ENCODE measurements at regions not wholly inside any gene's neighbourhood (a gene's known extent, or its start where the extent isn't known, plus 50 kb on each side); places are given as distances from the start of the nearest gene placed in this dataset.

DNA sequence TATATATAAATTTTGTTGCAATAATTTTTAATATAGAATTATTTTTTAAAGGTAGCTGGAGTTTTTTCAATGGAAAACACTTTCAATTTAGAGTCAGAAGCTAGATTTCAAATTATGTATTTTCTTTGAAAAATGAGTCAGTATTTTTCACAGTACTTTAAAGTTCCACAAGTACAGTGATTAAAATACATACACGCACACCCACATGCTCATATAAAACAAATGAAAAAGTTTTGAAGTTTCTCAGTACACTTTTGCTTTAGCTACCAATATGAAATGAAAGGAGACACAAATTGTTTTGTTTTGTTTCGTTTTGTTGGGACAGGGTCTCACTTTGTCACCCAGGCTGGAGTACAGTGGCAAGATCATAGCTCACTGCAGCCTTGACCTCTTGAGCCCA is 98.6 kb downstream of the CYB561 start:
- Histone ChIP-seq H3K4me1 (no peaks in the 10 kb centered on the region), H3K36me3 (peaks cover 0 to 4% of the 10 kb centered on the region in 2 donors), H3K27ac (no peak overlapping the region), H3K9me3 (no peaks in the 10 kb centered on the region), H3K4me3 (no peak overlapping the region), H3K27me3 (no peaks in the 10 kb centered on the region)
- intact Hi-C loops (cut with DNase I), result no loop called here
- ATAC-seq (no peak), DNase-seq (no peak)
- TF ChIP-seq CTCF (IDR thresholded peaks at IDR 0.05), result no peak

GRCh38 chr17:63349478-63350000 is 96.6 kb downstream of the CYB561 start:
- H3K27ac ChIP-seq, result peak overlapping the region in 1 of 2 donors; percentile 24
- H3K27me3 ChIP-seq, result no peaks in the 10 kb centered on the region
- DNase-seq (no peak), ATAC-seq (peak; percentile 62)
- no peak for TF ChIP-seq CTCF (IDR thresholded peaks at IDR 0.05)
- intact Hi-C loops (cut with DNase I), result no loop called here
- no peaks in the 10 kb centered on the region for H3K9me3 ChIP-seq
- no peaks in the 10 kb centered on the region for H3K4me1 ChIP-seq
- no peak overlapping the region for H3K4me3 ChIP-seq
- H3K36me3 ChIP-seq, result no peaks in the 10 kb centered on the region

GRCh38 chr17:63350364-63350763 is 95.7 kb downstream of the CYB561 start:
- H3K27ac ChIP-seq, result peak overlapping the region in 1 of 2 donors; percentile 24
- H3K36me3 ChIP-seq, result no peaks in the 10 kb centered on the region
- TF ChIP-seq CTCF (IDR thresholded peaks at IDR 0.05), result no peak
- H3K4me3 ChIP-seq, result no peak overlapping the region
- ATAC-seq, result no peak
- H3K9me3 ChIP-seq, result no peaks in the 10 kb centered on the region
- no peaks in the 10 kb centered on the region for H3K27me3 ChIP-seq
- DNase-seq, result no peak
- H3K4me1 ChIP-seq, result no peaks in the 10 kb centered on the region
- intact Hi-C loops (cut with DNase I), result no loop called here

DNA sequence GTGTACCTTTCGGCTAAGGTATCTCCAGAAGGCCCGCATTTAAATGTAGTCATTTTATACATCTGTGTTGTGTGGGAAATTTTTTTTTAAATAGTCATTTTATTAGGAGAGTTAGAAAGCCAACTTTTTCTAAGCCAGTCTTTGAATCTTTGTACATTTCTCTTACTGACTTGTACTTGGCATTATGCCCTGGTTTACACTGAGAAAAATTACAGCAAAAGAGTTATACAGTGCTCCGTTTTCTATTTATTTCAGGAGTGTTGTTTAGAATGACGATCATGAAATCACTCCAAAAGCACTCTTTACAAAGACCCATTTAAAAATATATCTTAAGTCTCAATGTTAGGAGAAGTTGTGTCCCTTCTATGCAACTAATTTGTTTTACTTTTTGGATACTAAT is 91.8 kb downstream of the CYB561 start:
- ATAC-seq (no peak), DNase-seq (peak in 1 of 4 donors; percentile 47)
- H3K4me1 ChIP-seq, result no peaks in the 10 kb centered on the region
- no peak for TF ChIP-seq CTCF (IDR thresholded peaks at IDR 0.05)
- H3K27me3 ChIP-seq, result no peaks in the 10 kb centered on the region
- H3K27ac ChIP-seq, result no peak overlapping the region
- intact Hi-C loops (cut with DNase I), result no loop called here
- peaks cover 0 to 8% of the 10 kb centered on the region in 2 donors for H3K36me3 ChIP-seq
- H3K4me3 ChIP-seq, result no peak overlapping the region
- no peaks in the 10 kb centered on the region for H3K9me3 ChIP-seq

GRCh38 chr17:63356337-63356757 is 89.8 kb downstream of the CYB561 start:
- H3K4me1 ChIP-seq, result no peaks in the 10 kb centered on the region
- H3K27me3 ChIP-seq, result no peaks in the 10 kb centered on the region
- intact Hi-C loops (cut with DNase I), result no loop called here
- no peak for DNase-seq
- peaks cover 0 to 12% of the 10 kb centered on the region in 2 donors for H3K36me3 ChIP-seq
- peak; percentile 49 for ATAC-seq
- H3K27ac ChIP-seq, result peak overlapping the region in 1 of 2 donors; percentile 4
- no peak for TF ChIP-seq CTCF (IDR thresholded peaks at IDR 0.05)
- no peak overlapping the region for H3K4me3 ChIP-seq
- no peaks in the 10 kb centered on the region for H3K9me3 ChIP-seq

Measured in left lung (tissue), 4 donors.